ENCODE measurements at regions not wholly inside any gene's neighbourhood (a gene's known extent, or its start where the extent isn't known, plus 50 kb on each side); places are given as distances from the start of the nearest gene placed in this dataset.

- TF ChIP-seq, protein P1, sequence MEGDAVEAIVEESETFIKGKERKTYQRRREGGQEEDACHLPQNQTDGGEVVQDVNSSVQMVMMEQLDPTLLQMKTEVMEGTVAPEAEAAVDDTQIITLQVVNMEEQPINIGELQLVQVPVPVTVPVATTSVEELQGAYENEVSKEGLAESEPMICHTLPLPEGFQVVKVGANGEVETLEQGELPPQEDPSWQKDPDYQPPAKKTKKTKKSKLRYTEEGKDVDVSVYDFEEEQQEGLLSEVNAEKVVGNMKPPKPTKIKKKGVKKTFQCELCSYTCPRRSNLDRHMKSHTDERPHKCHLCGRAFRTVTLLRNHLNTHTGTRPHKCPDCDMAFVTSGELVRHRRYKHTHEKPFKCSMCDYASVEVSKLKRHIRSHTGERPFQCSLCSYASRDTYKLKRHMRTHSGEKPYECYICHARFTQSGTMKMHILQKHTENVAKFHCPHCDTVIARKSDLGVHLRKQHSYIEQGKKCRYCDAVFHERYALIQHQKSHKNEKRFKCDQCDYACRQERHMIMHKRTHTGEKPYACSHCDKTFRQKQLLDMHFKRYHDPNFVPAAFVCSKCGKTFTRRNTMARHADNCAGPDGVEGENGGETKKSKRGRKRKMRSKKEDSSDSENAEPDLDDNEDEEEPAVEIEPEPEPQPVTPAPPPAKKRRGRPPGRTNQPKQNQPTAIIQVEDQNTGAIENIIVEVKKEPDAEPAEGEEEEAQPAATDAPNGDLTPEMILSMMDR (IDR thresholded peaks at IDR 0.05; ENCODE audit: low read depth, low read length) = no peak
- TF ChIP-seq POLR2A (IDR thresholded peaks at IDR 0.05; ENCODE audit: extremely low read depth, insufficient read length) = no peak
Measured at GRCh38 chr2:8190279-8190678, 491.6 kb upstream of the ID2 start.

All from NB4 (cell line).